GM12801 (cell line): ENCODE measurements at regions not wholly inside any gene's neighbourhood (a gene's known extent, or its start where the extent isn't known, plus 50 kb on each side); places are given as distances from the start of the nearest gene placed in this dataset.

Experiments
- CTCF ChIP-seq: IDR thresholded peaks from one replicate; pipeline ENCODE4 v1.5.1; 2011; ENCODE audit warnings: control low read depth; ENCODE audit not compliant: insufficient read length; ENCODE audit errors: extremely low read depth

GRCh38 chr13:73898899-73899298 lies 235.3 kb downstream of the KLF12 start:
- no peak for TF ChIP-seq CTCF

GRCh38 chr13:73898276-73898675 lies 235.9 kb downstream of the KLF12 start:
- TF ChIP-seq CTCF = no peak

- no peak for TF ChIP-seq CTCF
These were observed 239.1 kb downstream of the KLF12 start for GRCh38 chr13:73894995-73895571.

GRCh38 chr13:73893833-73894232 lies 240.4 kb downstream of the KLF12 start:
- TF ChIP-seq CTCF = no peak

- no peak for TF ChIP-seq CTCF
These were observed 242.4 kb downstream of the KLF12 start for GRCh38 chr13:73891805-73892204.

- TF ChIP-seq CTCF = no peak
These were observed 251.0 kb downstream of the KLF12 start for GRCh38 chr13:73883162-73883561.

- no peak for TF ChIP-seq CTCF
These were observed 253.8 kb downstream of the KLF12 start for GRCh38 chr13:73880365-73880764.
